H1 (cell line): ENCODE measurements at regions not wholly inside any gene's neighbourhood (a gene's known extent, or its start where the extent isn't known, plus 50 kb on each side); places are given as distances from the start of the nearest gene placed in this dataset.

Experiments
- CTCF ChIA-PET: fragments of 300-600 bp; sonication (Branson Sonifier 250); formaldehyde crosslinking; loops from one replicate; lab custom pipeline; 2021; ENCODE audit not compliant: partially characterized antibody; lab: Charles Lee
- POLR2A ChIA-PET: fragments of 300-600 bp; sonication (Branson Sonifier 250); formaldehyde crosslinking; loops from one replicate; lab custom pipeline; 2021; ENCODE audit warnings: inconsistent platforms; ENCODE audit not compliant: partially characterized antibody; lab: Charles Lee
- DNase-seq, 2 experiments: peaks; one replicate each; pipeline versions ENCODE4 v3.0.0 to v3.0.0-alpha.2; 2010 to 2022; ENCODE audit warnings: low spot score in 2 of 2, low read depth in 1 of 2, mixed read lengths in 1 of 2
- FAIRE-seq: peaks from 2 replicates; lab custom pipeline; 2011; peaks lifted over from hg19 to GRCh38; lab: Jason Lieb, UNC
- H2AFZ ChIP-seq: 2 replicates; pipeline ENCODE4 v1.8.1; 2012; ENCODE audit warnings: low read length, inconsistent platforms
- H2AK5ac ChIP-seq: 2 replicates; pipeline ENCODE4 v1.6.1; 2013; ENCODE audit warnings: low read depth, low read length
- H2BK120ac ChIP-seq: replicated peaks from 2 replicates; pipeline ENCODE3; 2013; ENCODE audit warnings: low read depth, low read length, inconsistent platforms
- H2BK12ac ChIP-seq: 2 replicates; pipeline ENCODE4 v1.6.1; 2013; ENCODE audit warnings: low read depth, low read length
- H2BK15ac ChIP-seq: 2 replicates; pipeline ENCODE4 v1.6.1; 2013; ENCODE audit warnings: low read length
- H2BK20ac ChIP-seq: 2 replicates; pipeline ENCODE4 v1.6.1; 2013; ENCODE audit warnings: low read length
- H2BK5ac ChIP-seq: 2 replicates; pipeline ENCODE4 v1.6.1; 2013; ENCODE audit warnings: low read depth, low read length
- H3K14ac ChIP-seq: 2 replicates; pipeline ENCODE4 v1.6.1; 2013; ENCODE audit warnings: inconsistent platforms; ENCODE audit not compliant: insufficient read length
- H3K18ac ChIP-seq: 2 replicates; pipeline ENCODE4 v1.6.1; 2013; ENCODE audit warnings: low read length; ENCODE audit errors: extremely low read depth
- H3K23ac ChIP-seq: 2 replicates; pipeline ENCODE4 v1.6.1; 2013; ENCODE audit warnings: inconsistent platforms; ENCODE audit not compliant: insufficient read length
- H3K23me2 ChIP-seq: 2 replicates; pipeline ENCODE4 v1.6.1; 2013; ENCODE audit warnings: low read depth, low read length
- H3K27ac ChIP-seq: 2 replicates; pipeline ENCODE4 v1.6.1; 2011; ENCODE audit warnings: low read depth, low read length, inconsistent platforms
- H3K27me3 ChIP-seq, 4 experiments: replicated peaks in 1 of 4; 1 replicate in 1 of 4; 2 replicates in 3 of 4; pipeline versions ENCODE4 v1.6.1 to v1.8.1; 2011 to 2013; ENCODE audit warnings: low read length in 3 of 4, mild to moderate bottlenecking in 3 of 4, inconsistent platforms in 2 of 4, mixed read lengths in 2 of 4, moderate library complexity in 1 of 4; ENCODE audit not compliant: control insufficient read depth in 3 of 4, insufficient read depth in 3 of 4; ENCODE audit errors: extremely low read depth in 1 of 4
- H3K36me3 ChIP-seq, 4 experiments: 2 replicates each; pipeline versions ENCODE4 v1.6.1 to v1.8.1; 2011 to 2013; ENCODE audit warnings: mild to moderate bottlenecking in 4 of 4, low read length in 3 of 4, moderate library complexity in 2 of 4, control low read depth in 1 of 4, inconsistent platforms in 1 of 4; ENCODE audit not compliant: insufficient read depth in 4 of 4, control insufficient read depth in 2 of 4
- H3K4ac ChIP-seq: replicated peaks from 2 replicates; pipeline ENCODE3; 2013; ENCODE audit warnings: low read length, low read depth, mixed read lengths, inconsistent platforms; ENCODE audit not compliant: insufficient read length
- H3K4me1 ChIP-seq, 4 experiments: replicated peaks in 1 of 4; 1 replicate in 1 of 4; 2 replicates in 3 of 4; pipeline versions ENCODE4 v1.6.1 to v1.8.1; 2011 to 2013; ENCODE audit warnings: low read length in 3 of 4, inconsistent platforms in 2 of 4, mixed read lengths in 1 of 4; ENCODE audit not compliant: insufficient read depth in 4 of 4, control insufficient read depth in 3 of 4
- H3K4me2 ChIP-seq, 2 experiments: 2 replicates each; pipeline versions ENCODE4 v1.6.1 to v1.8.1; 2011 to 2013; ENCODE audit warnings: low read depth in 2 of 2, low read length in 2 of 2, control low read depth in 1 of 2, inconsistent platforms in 1 of 2, mild to moderate bottlenecking in 1 of 2; ENCODE audit not compliant: insufficient read depth in 1 of 2
- H3K4me3 ChIP-seq, 4 experiments: fragments of 200-600, 300-600 bp in 1 of 4; sonication (generic), shearing (Covaris generic), sonication (Bioruptor Twin) in 1 of 4; 2 replicates each; pipeline versions ENCODE4 v1.5.1 to v1.8.1; 2011 to 2016; ENCODE audit warnings: low read length in 4 of 4, low read depth in 3 of 4, control low read depth in 2 of 4, inconsistent platforms in 2 of 4, mild to moderate bottlenecking in 2 of 4, mixed read lengths in 1 of 4, moderate library complexity in 1 of 4; ENCODE audit not compliant: insufficient read depth in 2 of 4; ENCODE audit errors: extremely low read depth in 1 of 4
- H3K56ac ChIP-seq: replicated peaks from 2 replicates; pipeline ENCODE3; 2013; ENCODE audit warnings: low read depth, mild to moderate bottlenecking, mixed read lengths, low read length, inconsistent platforms; ENCODE audit not compliant: insufficient read length
- H3K79me1 ChIP-seq: 2 replicates; pipeline ENCODE4 v1.6.1; 2013; ENCODE audit warnings: low read depth, low read length, control low read depth
- H3K79me2 ChIP-seq, 2 experiments: 2 replicates each; pipeline versions ENCODE4 v1.6.1 to v1.8.1; 2012 to 2013; ENCODE audit warnings: low read length in 2 of 2, mild to moderate bottlenecking in 2 of 2, inconsistent platforms in 1 of 2; ENCODE audit not compliant: insufficient read depth in 2 of 2, control insufficient read depth in 1 of 2
- H3K9ac ChIP-seq, 4 experiments: replicated peaks in 1 of 4; 1 replicate in 1 of 4; 2 replicates in 3 of 4; pipeline versions ENCODE4 v1.6.1 to v1.8.1; 2011 to 2013; ENCODE audit warnings: low read depth in 3 of 4, low read length in 3 of 4, control low read depth in 2 of 4, mild to moderate bottlenecking in 2 of 4, moderate library complexity in 2 of 4, inconsistent platforms in 1 of 4; ENCODE audit errors: extremely low read depth in 1 of 4
- H3K9me3 ChIP-seq, 2 experiments: 2 replicates each; pipeline versions ENCODE4 v1.6.1 to v1.8.1; 2012 to 2013; ENCODE audit warnings: mild to moderate bottlenecking in 2 of 2, moderate library complexity in 2 of 2, control low read depth in 1 of 2, inconsistent platforms in 1 of 2, low read depth in 1 of 2, low read length in 1 of 2, mixed read lengths in 1 of 2; ENCODE audit not compliant: insufficient read depth in 2 of 2
- H4K20me1 ChIP-seq, 2 experiments: replicated peaks in 1 of 2; 2 replicates each; pipeline versions ENCODE3 to v1.8.1; 2011 to 2013; ENCODE audit warnings: inconsistent platforms in 2 of 2, low read length in 2 of 2, mild to moderate bottlenecking in 1 of 2; ENCODE audit not compliant: insufficient read depth in 2 of 2, control insufficient read depth in 1 of 2
- H4K5ac ChIP-seq: 2 replicates; pipeline ENCODE4 v1.6.1; 2013; ENCODE audit warnings: low read length, low read depth, mixed read lengths, inconsistent platforms; ENCODE audit not compliant: insufficient read length
- H4K8ac ChIP-seq: 2 replicates; pipeline ENCODE4 v1.8.0; 2013; ENCODE audit warnings: mild to moderate bottlenecking, moderate library complexity, low read length, inconsistent platforms; ENCODE audit not compliant: insufficient read depth; ENCODE audit errors: extremely low read depth
- H4K91ac ChIP-seq: replicated peaks from 2 replicates; pipeline ENCODE3; 2013; ENCODE audit warnings: low read length, mixed read lengths, inconsistent platforms; ENCODE audit not compliant: insufficient read length
- BCL11A ChIP-seq, 2 experiments: IDR thresholded peaks; one replicate each; pipeline ENCODE4 v1.6.1; 2011; ENCODE audit warnings: low read depth in 2 of 2, low read length in 2 of 2, mild to moderate bottlenecking in 2 of 2
- CBX5 ChIP-seq: fragments of 300-800, 300-1000 bp; sonication (generic); IDR thresholded peaks from 2 replicates; pipeline ENCODE4 v1.7.1; 2016; ENCODE audit warnings: antibody characterized with exemption, low read length, low read depth
- CEBPB ChIP-seq: IDR thresholded peaks from 2 replicates; pipeline ENCODE4 v1.6.1; 2012; ENCODE audit warnings: low read depth, low read length
- CHD1 ChIP-seq: IDR thresholded peaks from 2 replicates; pipeline ENCODE4 v1.6.1; 2012; ENCODE audit warnings: low read depth, low read length, improper control_type of control experiment
- CREB1 ChIP-seq: IDR thresholded peaks from 2 replicates; pipeline ENCODE4 v1.6.1; 2012; ENCODE audit warnings: inconsistent platforms
- EP300 ChIP-seq, 2 experiments: IDR thresholded peaks; 1 replicate in 1 of 2; 2 replicates in 1 of 2; pipeline ENCODE4 v1.6.1; 2011 to 2012; ENCODE audit warnings: low read depth in 2 of 2, low read length in 2 of 2, mild to moderate bottlenecking in 2 of 2, borderline replicate concordance in 1 of 2, inconsistent platforms in 1 of 2, moderate library complexity in 1 of 2
- FOSL1 ChIP-seq: IDR thresholded peaks from 2 replicates; pipeline ENCODE4 v1.6.1; 2011; ENCODE audit warnings: mild to moderate bottlenecking, low read depth, low read length, moderate library complexity; ENCODE audit not compliant: insufficient read depth
- JUND ChIP-seq: IDR thresholded peaks from 2 replicates; pipeline ENCODE4 v1.6.1; 2011; ENCODE audit warnings: mild to moderate bottlenecking, improper control_type of control experiment, low read length
- MAFK ChIP-seq: IDR thresholded peaks from 2 replicates; pipeline ENCODE4 v1.6.1; 2012; ENCODE audit warnings: low read depth, mild to moderate bottlenecking, improper control_type of control experiment, low read length
- RBBP5 ChIP-seq: IDR thresholded peaks from 2 replicates; pipeline ENCODE4 v1.7.1; 2012; ENCODE audit warnings: low read depth, mild to moderate bottlenecking, inconsistent platforms, low read length, moderate library complexity, borderline replicate concordance
- RNF2 ChIP-seq: fragments of 200-900, 300-1000 bp; sonication (generic); IDR thresholded peaks from 2 replicates; pipeline ENCODE4 v1.7.1; 2016; ENCODE audit warnings: borderline replicate concordance, low read depth, mild to moderate bottlenecking, antibody characterized with exemption, low read length; ENCODE audit not compliant: poor library complexity, severe bottlenecking; ENCODE audit errors: missing control alignments
- SAP30 ChIP-seq: fragments of 300-600 bp; sonication (generic); IDR thresholded peaks from 2 replicates; pipeline ENCODE4 v1.7.1; 2012; ENCODE audit warnings: low read length, moderate library complexity, mild to moderate bottlenecking, inconsistent platforms; ENCODE audit not compliant: insufficient read depth, insufficient replicate concordance
- SP2 ChIP-seq: IDR thresholded peaks from 2 replicates; pipeline ENCODE4 v1.6.1; 2012; ENCODE audit warnings: mild to moderate bottlenecking, low read length, inconsistent platforms
- SP4 ChIP-seq: IDR thresholded peaks from 2 replicates; pipeline ENCODE4 v1.6.1; 2012; ENCODE audit warnings: low read length, inconsistent platforms
- SUZ12 ChIP-seq: fragments of 200-600 bp; sonication (generic); IDR thresholded peaks from 2 replicates; pipeline ENCODE4 v1.6.1; 2012; ENCODE audit warnings: mild to moderate bottlenecking, inconsistent platforms, low read length, moderate library complexity, mixed read lengths
- TAF1 ChIP-seq: IDR thresholded peaks from 2 replicates; pipeline ENCODE4 v1.6.1; 2011; ENCODE audit warnings: mild to moderate bottlenecking, low read depth, low read length
- WGBS, 2 experiments: shearing (Covaris generic) in 1 of 2; methylation state at CpG; one replicate each; pipeline versions ENCODE4 v1.1.6 to v1.1.7; 2013 to 2015; ENCODE audit warnings: low lambda C conversion rate in 2 of 2, mixed read lengths in 2 of 2, inconsistent platforms in 1 of 2, low coverage in 1 of 2, missing lambda C conversion rate in 1 of 2; ENCODE audit not compliant: insufficient replicate concordance in 2 of 2, insufficient coverage in 1 of 2, insufficient read length in 1 of 2; ENCODE audit errors: extremely low coverage in 1 of 2, missing lambda C conversion rate in 1 of 2; 5-methylcytosine and 5-hydroxymethylcytosine counted together

DNA sequence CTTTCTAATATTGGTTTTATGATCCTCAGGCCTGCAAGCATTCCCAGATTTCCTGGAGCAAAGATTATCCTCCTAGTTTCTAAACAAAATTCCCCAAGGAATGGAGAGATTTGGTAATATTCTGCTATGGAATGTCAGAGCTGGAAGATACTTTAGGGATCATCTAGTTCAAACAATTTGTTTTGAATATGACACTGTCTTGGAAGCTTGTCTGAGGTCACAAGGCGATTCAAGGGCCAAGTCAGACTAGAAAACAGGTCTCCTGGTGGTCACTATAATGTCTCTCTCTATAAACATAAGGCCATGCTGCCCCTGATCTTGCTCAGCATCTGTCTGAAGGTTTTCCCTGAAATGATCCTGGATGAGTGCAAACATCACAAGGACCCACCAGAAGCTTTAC is 143.4 kb upstream of the BCL6 start:
- Histone ChIP-seq H4K5ac (no peak overlapping the region), H3K4me3 (no peak overlapping the region), H4K91ac (no peak overlapping the region), H2BK15ac (no peak overlapping the region), H3K27ac (no peak overlapping the region), H3K56ac (no peak overlapping the region), H4K8ac (no peak overlapping the region), H3K79me1 (no peaks in the 10 kb centered on the region), H2AK5ac (no peak overlapping the region), H3K4me2 (no peak overlapping the region), H2BK12ac (no peak overlapping the region), H3K23ac (no peak overlapping the region), H2BK20ac (no peak overlapping the region), H3K4me1 (no peaks in the 10 kb centered on the region), H3K4ac (no peak overlapping the region), H2BK5ac (no peak overlapping the region), H3K23me2 (no peaks in the 10 kb centered on the region), H3K9ac (no peak overlapping the region), H3K9me3 (no peaks in the 10 kb centered on the region), H3K79me2 (no peaks in the 10 kb centered on the region), H3K18ac (no peak overlapping the region), H2AFZ (no peak overlapping the region), H2BK120ac (no peak overlapping the region), H3K14ac (no peak overlapping the region), H4K20me1 (no peaks in the 10 kb centered on the region), H3K27me3 (no peaks in the 10 kb centered on the region), H3K36me3 (no peaks in the 10 kb centered on the region)
- ChIA-PET POLR2A (no interaction called here), CTCF (interaction anchor here (0.8 kb wide), 1 partner anchor 114 kb away, joined by 3 read pairs; no protein-coding TSS in a partner anchor)
- DNase-seq: no peak
- no peak for FAIRE-seq
- WGBS, 2 experiments: 83% methylated on average over 1 of the region's 1 CpG; no CpG with 5 or more reads in 1 of the 2 experiments
- no peak for TF ChIP-seq MAFK
- no peak for TF ChIP-seq JUND
- TF ChIP-seq RNF2: no peak
- no peak for TF ChIP-seq SUZ12
- TF ChIP-seq CEBPB: no peak
- no peak for TF ChIP-seq SAP30
- TF ChIP-seq SP4: no peak
- no peak for TF ChIP-seq EP300 (IDR thresholded peaks at IDR 0.05; ENCODE audit: borderline replicate concordance in 1 of 2, low read depth in 2 of 2, low read length in 2 of 2)
- no peak for TF ChIP-seq BCL11A (IDR thresholded peaks at IDR 0.05; ENCODE audit: low read depth in 2 of 2, low read length in 2 of 2)
- TF ChIP-seq CHD1: no peak
- TF ChIP-seq CBX5: no peak
- TF ChIP-seq RBBP5: no peak
- TF ChIP-seq FOSL1: no peak
- TF ChIP-seq TAF1: no peak
- no peak for TF ChIP-seq CREB1
- no peak for TF ChIP-seq SP2
